Liver (tissue), 7 donors: ENCODE measurements at regions not wholly inside any gene's neighbourhood (a gene's known extent, or its start where the extent isn't known, plus 50 kb on each side); places are given as distances from the start of the nearest gene placed in this dataset.

Experiments
- DNase-seq: peaks from one replicate; pipeline ENCODE4 v3.0.0-alpha.2; 2017; ENCODE audit warnings: low spot score
- H3K27ac ChIP-seq, 2 donors: one replicate each; pipeline ENCODE4 v1.7.0; 2013; ENCODE audit warnings: inconsistent platforms in 2 of 2, low read length in 2 of 2, control low read depth in 1 of 2, low read depth in 1 of 2, mild to moderate bottlenecking in 1 of 2
- H3K27me3 ChIP-seq, 4 donors: one replicate each; pipeline versions ENCODE4 v1.6.1 to v1.7.0; 2013; ENCODE audit warnings: low read length in 3 of 4, inconsistent platforms in 1 of 4, mild to moderate bottlenecking in 1 of 4, moderate library complexity in 1 of 4; ENCODE audit not compliant: control insufficient read depth in 4 of 4, insufficient read depth in 4 of 4
- H3K36me3 ChIP-seq, 4 donors: one replicate each; pipeline versions ENCODE4 v1.6.1 to v1.7.0; 2013; ENCODE audit warnings: low read length in 3 of 4, mild to moderate bottlenecking in 3 of 4, low read depth in 1 of 4, moderate library complexity in 1 of 4; ENCODE audit not compliant: control insufficient read depth in 4 of 4, insufficient read depth in 3 of 4
- H3K4me1 ChIP-seq, 4 donors: one replicate each; pipeline versions ENCODE4 v1.6.1 to v1.7.0; 2013; ENCODE audit warnings: low read length in 3 of 4, mild to moderate bottlenecking in 3 of 4, moderate library complexity in 1 of 4; ENCODE audit not compliant: control insufficient read depth in 4 of 4, insufficient read depth in 4 of 4
- H3K4me3 ChIP-seq, 3 donors: one replicate each; pipeline versions ENCODE4 v1.6.1 to v1.7.0; 2013; ENCODE audit warnings: low read length in 3 of 3, control low read depth in 1 of 3, low read depth in 1 of 3, mild to moderate bottlenecking in 1 of 3
- H3K9ac ChIP-seq, 2 donors: one replicate each; pipeline ENCODE4 v1.7.0; 2013; ENCODE audit warnings: low read length in 2 of 2, mild to moderate bottlenecking in 2 of 2, moderate library complexity in 2 of 2, control low read depth in 1 of 2, low read depth in 1 of 2
- H3K9me3 ChIP-seq, 4 donors: one replicate each; pipeline versions ENCODE4 v1.6.1 to v1.7.0; 2013; ENCODE audit warnings: low read length in 3 of 4; ENCODE audit not compliant: control insufficient read depth in 4 of 4
- FOXA1 ChIP-seq: IDR thresholded peaks from 2 replicates; pipeline ENCODE4 v1.6.1; 2016; ENCODE audit warnings: antibody characterized with exemption
- FOXA2 ChIP-seq: IDR thresholded peaks from 2 replicates; pipeline ENCODE4 v1.6.1; 2016; ENCODE audit warnings: antibody characterized with exemption
- GABPA ChIP-seq, 2 donors: IDR thresholded peaks in 1 of 2; conservative IDR thresholded peaks in 1 of 2; 2 replicates each; pipeline ENCODE4 v1.6.1; 2016; ENCODE audit warnings: antibody characterized with exemption in 2 of 2, mild to moderate bottlenecking in 1 of 2, moderate library complexity in 1 of 2
- HNF4A ChIP-seq, 2 donors: conservative IDR thresholded peaks; 2 replicates each; pipeline ENCODE4 v1.6.1; 2016; ENCODE audit warnings: antibody characterized with exemption in 2 of 2, mild to moderate bottlenecking in 2 of 2
- HNF4G ChIP-seq: IDR thresholded peaks from 2 replicates; pipeline ENCODE4 v1.6.1; 2016; ENCODE audit warnings: antibody characterized with exemption
- JUND ChIP-seq, 2 donors: IDR thresholded peaks; 2 replicates each; pipeline ENCODE4 v1.6.1; 2016; ENCODE audit warnings: antibody characterized with exemption in 2 of 2
- NR2F2 ChIP-seq: IDR thresholded peaks from 2 replicates; pipeline ENCODE4 v1.6.1; 2016; ENCODE audit warnings: antibody characterized with exemption
- RXRA ChIP-seq, 2 donors: IDR thresholded peaks; 2 replicates each; pipeline ENCODE4 v1.6.1; 2017 to 2018; ENCODE audit warnings: antibody characterized with exemption in 2 of 2, mild to moderate bottlenecking in 1 of 2
- SP1 ChIP-seq: IDR thresholded peaks from 2 replicates; pipeline ENCODE4 v1.6.1; 2018; ENCODE audit warnings: antibody characterized with exemption, mild to moderate bottlenecking
- TAF1 ChIP-seq: conservative IDR thresholded peaks from 2 replicates; pipeline ENCODE4 v1.6.1; 2016; ENCODE audit warnings: antibody characterized with exemption, mild to moderate bottlenecking
- YY1 ChIP-seq: IDR thresholded peaks from 2 replicates; pipeline ENCODE4 v1.6.1; 2016; ENCODE audit warnings: antibody characterized with exemption, mild to moderate bottlenecking
- WGBS: extraction: QIAGEN DNeasy Blood & Tissue Kit; methylation state at CpG from one replicate; pipeline ENCODE4 v1.1.7; 2013; 5-methylcytosine and 5-hydroxymethylcytosine counted together
- TF ChIP-seq, protein P1 (sequence below): IDR thresholded peaks from 2 replicates; pipeline ENCODE4 v1.6.1; 2016; ENCODE audit warnings: antibody characterized with exemption
- TF ChIP-seq, protein P2 (sequence below): IDR thresholded peaks from 2 replicates; pipeline ENCODE4 v1.6.1; 2016; ENCODE audit warnings: antibody characterized with exemption
- TF ChIP-seq, protein P3 (sequence below): IDR thresholded peaks from 2 replicates; pipeline ENCODE4 v1.6.1; 2016; ENCODE audit warnings: antibody characterized with exemption, mild to moderate bottlenecking
- TF ChIP-seq, protein P4 (sequence below): IDR thresholded peaks from 2 replicates; pipeline ENCODE4 v1.6.1; 2016; ENCODE audit warnings: antibody characterized with exemption
- donor health status: healthy.
- donor health status: healthy.
- donor health status: healthy.
- donor health status: healthy.

DNA sequence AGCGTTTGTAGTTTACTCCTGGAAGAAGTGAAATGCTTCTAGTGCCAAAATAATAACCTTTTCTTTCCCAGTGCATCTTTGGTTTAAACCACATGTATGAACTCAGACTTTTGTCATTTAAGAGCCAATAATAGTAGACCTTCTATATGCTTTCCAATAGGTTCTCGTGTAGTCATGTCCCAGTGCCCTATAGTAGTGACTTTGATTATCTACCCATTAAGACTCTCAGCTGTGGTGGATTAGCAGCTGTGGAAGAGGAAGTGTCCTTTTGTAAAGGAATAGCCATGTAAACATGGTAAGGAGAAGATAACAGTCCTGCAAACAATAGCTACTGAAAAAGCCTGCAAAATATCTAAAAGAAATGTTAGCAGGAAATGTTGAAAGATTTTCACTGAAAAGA, 765.3 kb downstream of the MTRR start:
- Histone ChIP-seq H3K27ac (no peak overlapping the region), H3K4me1 (no peaks in the 10 kb centered on the region), H3K36me3 (no peaks in the 10 kb centered on the region), H3K4me3 (no peak overlapping the region), H3K9me3 (no peaks in the 10 kb centered on the region), H3K9ac (no peak overlapping the region), H3K27me3 (no peaks in the 10 kb centered on the region)
- no peak for DNase-seq
- 31% methylated on average over 2 of the region's 2 CpGs for WGBS
- TF ChIP-seq FOXA2 (no peak), HNF4A (conservative IDR thresholded peaks at IDR 0.05) (no peak), GABPA (IDR thresholded peaks at IDR 0.05 in 1 of 2, conservative IDR thresholded peaks at IDR 0.05 in 1 of 2) (no peak), YY1 (no peak), JUND (IDR thresholded peaks at IDR 0.05) (no peak), FOXA1 (no peak), TAF1 (no peak), NR2F2 (no peak)
- TF ChIP-seq, protein P1, sequence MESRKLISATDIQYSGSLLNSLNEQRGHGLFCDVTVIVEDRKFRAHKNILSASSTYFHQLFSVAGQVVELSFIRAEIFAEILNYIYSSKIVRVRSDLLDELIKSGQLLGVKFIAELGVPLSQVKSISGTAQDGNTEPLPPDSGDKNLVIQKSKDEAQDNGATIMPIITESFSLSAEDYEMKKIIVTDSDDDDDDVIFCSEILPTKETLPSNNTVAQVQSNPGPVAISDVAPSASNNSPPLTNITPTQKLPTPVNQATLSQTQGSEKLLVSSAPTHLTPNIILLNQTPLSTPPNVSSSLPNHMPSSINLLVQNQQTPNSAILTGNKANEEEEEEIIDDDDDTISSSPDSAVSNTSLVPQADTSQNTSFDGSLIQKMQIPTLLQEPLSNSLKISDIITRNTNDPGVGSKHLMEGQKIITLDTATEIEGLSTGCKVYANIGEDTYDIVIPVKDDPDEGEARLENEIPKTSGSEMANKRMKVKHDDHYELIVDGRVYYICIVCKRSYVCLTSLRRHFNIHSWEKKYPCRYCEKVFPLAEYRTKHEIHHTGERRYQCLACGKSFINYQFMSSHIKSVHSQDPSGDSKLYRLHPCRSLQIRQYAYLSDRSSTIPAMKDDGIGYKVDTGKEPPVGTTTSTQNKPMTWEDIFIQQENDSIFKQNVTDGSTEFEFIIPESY = no peak
- TF ChIP-seq, protein P2, sequence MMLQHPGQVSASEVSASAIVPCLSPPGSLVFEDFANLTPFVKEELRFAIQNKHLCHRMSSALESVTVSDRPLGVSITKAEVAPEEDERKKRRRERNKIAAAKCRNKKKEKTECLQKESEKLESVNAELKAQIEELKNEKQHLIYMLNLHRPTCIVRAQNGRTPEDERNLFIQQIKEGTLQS = no peak

DNA sequence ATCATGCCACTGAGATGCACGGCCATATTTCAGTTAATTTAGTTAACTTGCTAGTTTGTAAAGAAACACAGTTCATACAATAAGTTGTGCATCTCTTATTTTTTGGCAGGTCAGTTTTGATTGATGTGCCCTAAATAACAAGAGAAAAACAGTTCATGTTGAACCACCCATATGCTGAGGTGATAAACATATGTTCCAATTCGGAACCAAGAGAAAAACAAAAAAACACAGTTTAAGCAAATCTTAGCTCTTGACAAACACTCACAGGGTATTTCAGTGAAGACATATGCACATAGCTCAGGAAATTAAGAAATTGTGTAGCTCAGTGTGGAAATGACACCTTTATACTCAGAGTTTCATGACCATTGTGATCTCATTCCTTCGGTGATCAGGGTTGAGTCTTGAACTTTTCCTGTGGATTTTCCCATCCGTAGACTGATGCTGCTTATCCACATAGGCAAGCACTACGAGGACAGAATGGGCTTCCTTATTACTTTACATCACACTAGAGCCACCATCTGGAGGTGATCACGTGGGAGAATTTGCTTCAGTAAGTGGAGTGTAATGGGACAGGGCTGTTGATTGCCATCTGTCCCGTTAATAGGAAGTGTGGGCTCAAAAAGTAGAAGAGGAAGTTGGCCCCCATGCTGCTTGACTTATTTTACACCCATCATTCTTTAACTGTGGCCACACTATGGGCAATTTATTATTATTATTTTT, 773.0 kb downstream of the MTRR start:
- peaks cover 0 to 4% (median 0%) of the 10 kb centered on the region in 4 donors for H3K27me3 ChIP-seq
- H3K9ac ChIP-seq = no peak overlapping the region
- no peaks in the 10 kb centered on the region for H3K36me3 ChIP-seq
- DNase-seq = no peak
- no peak overlapping the region for H3K4me3 ChIP-seq
- H3K4me1 ChIP-seq = no peaks in the 10 kb centered on the region
- TF ChIP-seq GABPA (IDR thresholded peaks at IDR 0.05 in 1 of 2, conservative IDR thresholded peaks at IDR 0.05 in 1 of 2) (no peak), HNF4G (no peak), JUND (IDR thresholded peaks at IDR 0.05) (no peak), RXRA (IDR thresholded peaks at IDR 0.05) (no peak), SP1 (no peak), NR2F2 (no peak), TAF1 (no peak), YY1 (no peak), FOXA1 (no peak), HNF4A (conservative IDR thresholded peaks at IDR 0.05) (no peak), FOXA2 (no peak)
- TF ChIP-seq, protein P3, sequence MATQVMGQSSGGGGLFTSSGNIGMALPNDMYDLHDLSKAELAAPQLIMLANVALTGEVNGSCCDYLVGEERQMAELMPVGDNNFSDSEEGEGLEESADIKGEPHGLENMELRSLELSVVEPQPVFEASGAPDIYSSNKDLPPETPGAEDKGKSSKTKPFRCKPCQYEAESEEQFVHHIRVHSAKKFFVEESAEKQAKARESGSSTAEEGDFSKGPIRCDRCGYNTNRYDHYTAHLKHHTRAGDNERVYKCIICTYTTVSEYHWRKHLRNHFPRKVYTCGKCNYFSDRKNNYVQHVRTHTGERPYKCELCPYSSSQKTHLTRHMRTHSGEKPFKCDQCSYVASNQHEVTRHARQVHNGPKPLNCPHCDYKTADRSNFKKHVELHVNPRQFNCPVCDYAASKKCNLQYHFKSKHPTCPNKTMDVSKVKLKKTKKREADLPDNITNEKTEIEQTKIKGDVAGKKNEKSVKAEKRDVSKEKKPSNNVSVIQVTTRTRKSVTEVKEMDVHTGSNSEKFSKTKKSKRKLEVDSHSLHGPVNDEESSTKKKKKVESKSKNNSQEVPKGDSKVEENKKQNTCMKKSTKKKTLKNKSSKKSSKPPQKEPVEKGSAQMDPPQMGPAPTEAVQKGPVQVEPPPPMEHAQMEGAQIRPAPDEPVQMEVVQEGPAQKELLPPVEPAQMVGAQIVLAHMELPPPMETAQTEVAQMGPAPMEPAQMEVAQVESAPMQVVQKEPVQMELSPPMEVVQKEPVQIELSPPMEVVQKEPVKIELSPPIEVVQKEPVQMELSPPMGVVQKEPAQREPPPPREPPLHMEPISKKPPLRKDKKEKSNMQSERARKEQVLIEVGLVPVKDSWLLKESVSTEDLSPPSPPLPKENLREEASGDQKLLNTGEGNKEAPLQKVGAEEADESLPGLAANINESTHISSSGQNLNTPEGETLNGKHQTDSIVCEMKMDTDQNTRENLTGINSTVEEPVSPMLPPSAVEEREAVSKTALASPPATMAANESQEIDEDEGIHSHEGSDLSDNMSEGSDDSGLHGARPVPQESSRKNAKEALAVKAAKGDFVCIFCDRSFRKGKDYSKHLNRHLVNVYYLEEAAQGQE = no peak
- TF ChIP-seq, protein P4, sequence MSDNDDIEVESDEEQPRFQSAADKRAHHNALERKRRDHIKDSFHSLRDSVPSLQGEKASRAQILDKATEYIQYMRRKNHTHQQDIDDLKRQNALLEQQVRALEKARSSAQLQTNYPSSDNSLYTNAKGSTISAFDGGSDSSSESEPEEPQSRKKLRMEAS = no peak
- TF ChIP-seq, protein P2 = no peak
- TF ChIP-seq, protein P1 = no peak
- WGBS = 82% methylated on average over 7 of the region's 7 CpGs
- no peak overlapping the region for H3K27ac ChIP-seq
- no peaks in the 10 kb centered on the region for H3K9me3 ChIP-seq
